SJCRH30 (cell line): ENCODE measurements at regions not wholly inside any gene's neighbourhood (a gene's known extent, or its start where the extent isn't known, plus 50 kb on each side); places are given as distances from the start of the nearest gene placed in this dataset.
"Not testable (repeated sequence)": the region's sequence is repeated elsewhere in the genome, so short reads cannot be mapped to it uniquely, and the experiment has no call there.

Source experiments
- DNase-seq, 2 experiments: peaks; one replicate each; pipeline ENCODE4 v3.0.0-alpha.2; 2015 to 2020
- H3K27ac ChIP-seq: fragments of 250-450 bp; sonication (Bioruptor Pico); 2 replicates; pipeline ENCODE4 v1.5.1; 2020; ENCODE audit warnings: mild to moderate bottlenecking, moderate library complexity
- H3K27me3 ChIP-seq: fragments of 250-450 bp; sonication (Bioruptor Pico); 2 replicates; pipeline ENCODE4 v1.5.1; 2020; ENCODE audit warnings: mild to moderate bottlenecking, moderate library complexity
- H3K36me3 ChIP-seq: fragments of 250-450 bp; sonication (Bioruptor Pico); 2 replicates; pipeline ENCODE4 v1.5.1; 2020; ENCODE audit warnings: mild to moderate bottlenecking, moderate library complexity
- H3K4me1 ChIP-seq: fragments of 250-450 bp; sonication (Bioruptor Pico); 2 replicates; pipeline ENCODE4 v1.5.1; 2020; ENCODE audit warnings: mild to moderate bottlenecking, moderate library complexity
- H3K4me3 ChIP-seq: fragments of 250-450 bp; sonication (Bioruptor Pico); 2 replicates; pipeline ENCODE4 v1.5.1; 2020; ENCODE audit warnings: mild to moderate bottlenecking, moderate library complexity
- H3K9me3 ChIP-seq: fragments of 250-450 bp; sonication (Bioruptor Pico); replicated peaks from 2 replicates; pipeline ENCODE4 v1.5.1; 2020; ENCODE audit warnings: mild to moderate bottlenecking, moderate library complexity

DNA sequence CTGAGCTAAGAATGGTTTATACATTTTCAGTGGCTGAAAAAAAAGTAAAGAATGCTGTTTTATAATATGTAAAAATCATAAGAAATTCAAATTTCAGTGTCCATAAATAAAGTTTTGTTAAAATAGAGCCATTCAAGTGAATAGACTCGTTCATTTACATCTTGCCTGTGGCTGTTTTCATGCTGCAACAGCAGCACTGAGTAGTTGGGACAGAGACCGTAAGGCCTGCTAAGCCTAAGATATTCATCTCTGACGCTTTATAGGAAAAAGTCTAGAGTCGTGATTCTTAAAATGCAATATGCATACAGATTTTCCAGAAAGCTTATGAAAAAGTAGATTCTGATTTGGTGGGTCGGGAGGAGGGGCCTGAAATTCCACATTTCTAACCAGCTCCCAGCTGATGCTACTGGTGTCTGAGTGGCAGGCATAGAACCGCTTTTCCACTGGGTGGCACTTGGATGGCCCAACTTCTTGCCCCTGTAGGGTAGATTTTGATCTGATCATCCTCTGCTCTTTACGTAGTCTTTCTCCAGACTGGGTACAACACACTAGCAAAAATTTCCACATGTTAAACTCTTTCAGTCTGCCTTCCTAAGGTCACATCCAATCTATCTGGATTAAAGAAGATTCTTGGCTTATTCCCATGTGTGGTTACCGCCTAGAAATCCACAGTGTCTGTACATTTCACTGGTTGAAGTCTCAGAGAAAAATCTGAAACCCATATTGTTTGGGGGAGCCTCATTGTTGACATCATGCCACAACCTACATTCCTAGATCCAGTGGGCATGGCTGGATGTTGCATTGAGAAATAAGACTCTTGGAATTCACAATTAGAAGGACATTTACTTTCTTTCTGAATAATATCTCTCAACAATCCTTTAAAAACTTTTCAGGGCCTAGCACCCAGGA lies 151.2 kb downstream of the C12orf75 start:
- Histone ChIP-seq H3K36me3 (no peaks in the 10 kb centered on the region), H3K4me1 (no peaks in the 10 kb centered on the region), H3K4me3 (no peak overlapping the region), H3K9me3 (no peaks in the 10 kb centered on the region), H3K27me3 (no peaks in the 10 kb centered on the region), H3K27ac (no peak overlapping the region)
- DNase-seq: no peak

GRCh38 chr12:105482951-105483350 lies 152.5 kb downstream of the C12orf75 start:
- no peaks in the 10 kb centered on the region for H3K4me1 ChIP-seq
- no peak for DNase-seq
- H3K27ac ChIP-seq: no peak overlapping the region
- H3K36me3 ChIP-seq: no peaks in the 10 kb centered on the region
- H3K27me3 ChIP-seq: no peaks in the 10 kb centered on the region
- H3K9me3 ChIP-seq: no peaks in the 10 kb centered on the region
- H3K4me3 ChIP-seq: no peak overlapping the region

DNA sequence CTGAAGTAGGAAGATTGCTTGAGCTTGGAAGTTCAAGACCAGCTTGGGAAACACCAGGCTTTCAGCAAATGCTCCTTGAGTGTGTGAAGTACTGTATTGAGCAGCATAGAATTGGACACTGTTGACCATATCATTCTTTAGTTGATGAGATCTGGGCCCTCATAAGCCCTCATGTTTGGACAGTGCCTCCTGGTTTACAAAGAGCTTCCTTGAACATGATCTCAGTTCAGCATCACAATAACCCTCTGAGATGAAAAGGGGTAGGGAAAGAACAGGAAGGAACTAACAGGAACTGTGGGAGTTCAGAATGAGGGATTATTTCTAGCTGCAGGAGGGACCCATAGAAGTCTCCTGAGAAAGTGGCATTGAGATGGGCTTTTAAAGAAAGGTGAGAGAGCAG lies 153.2 kb downstream of the C12orf75 start:
- H3K27me3 ChIP-seq: no peaks in the 10 kb centered on the region
- H3K4me1 ChIP-seq: no peaks in the 10 kb centered on the region
- no peak for DNase-seq
- H3K9me3 ChIP-seq: no peaks in the 10 kb centered on the region
- H3K27ac ChIP-seq: no peak overlapping the region
- H3K4me3 ChIP-seq: no peak overlapping the region
- H3K36me3 ChIP-seq: no peaks in the 10 kb centered on the region

DNA sequence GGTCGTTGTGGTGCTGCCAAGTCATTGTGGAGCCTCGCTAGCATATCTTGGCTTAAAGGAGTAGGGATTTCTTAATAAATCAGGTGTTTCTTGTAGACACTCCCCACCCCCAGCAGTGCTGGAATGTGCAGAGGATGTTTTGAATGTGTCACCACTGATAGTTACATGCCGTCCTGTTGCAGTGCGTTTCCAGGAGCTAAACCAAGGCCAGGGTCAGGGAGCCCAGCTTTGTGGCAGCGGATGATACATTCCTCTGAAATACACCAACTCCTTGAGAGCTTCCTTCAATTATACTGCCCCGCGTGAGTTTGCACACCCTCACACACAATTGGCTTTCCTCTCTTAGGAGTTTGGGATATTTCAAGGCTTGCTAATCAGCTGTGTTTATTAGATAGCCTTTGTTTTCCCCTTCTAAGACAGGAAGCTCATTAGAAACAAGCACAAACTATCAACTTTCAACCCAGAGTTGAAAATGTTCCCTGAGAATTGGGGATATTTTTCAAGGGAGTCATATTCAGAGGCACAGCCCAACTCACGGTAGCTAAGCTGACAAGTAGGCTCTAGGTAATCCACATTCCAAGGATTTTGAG lies 154.9 kb downstream of the C12orf75 start:
- Histone ChIP-seq H3K9me3 (no peaks in the 10 kb centered on the region), H3K36me3 (no peaks in the 10 kb centered on the region), H3K4me1 (no peaks in the 10 kb centered on the region), H3K27ac (no peak overlapping the region), H3K27me3 (no peaks in the 10 kb centered on the region), H3K4me3 (no peak overlapping the region)
- DNase-seq: no peak

GRCh38 chr12:105485921-105486320 lies 155.4 kb downstream of the C12orf75 start:
- Histone ChIP-seq H3K4me1 (no peaks in the 10 kb centered on the region), H3K36me3 (no peaks in the 10 kb centered on the region), H3K4me3 (no peak overlapping the region), H3K27me3 (no peaks in the 10 kb centered on the region), H3K9me3 (no peaks in the 10 kb centered on the region), H3K27ac (no peak overlapping the region)
- no peak for DNase-seq

- DNase-seq: no peak
These were observed 157.5 kb downstream of the C12orf75 start for GRCh38 chr12:105487963-105488362.

DNA sequence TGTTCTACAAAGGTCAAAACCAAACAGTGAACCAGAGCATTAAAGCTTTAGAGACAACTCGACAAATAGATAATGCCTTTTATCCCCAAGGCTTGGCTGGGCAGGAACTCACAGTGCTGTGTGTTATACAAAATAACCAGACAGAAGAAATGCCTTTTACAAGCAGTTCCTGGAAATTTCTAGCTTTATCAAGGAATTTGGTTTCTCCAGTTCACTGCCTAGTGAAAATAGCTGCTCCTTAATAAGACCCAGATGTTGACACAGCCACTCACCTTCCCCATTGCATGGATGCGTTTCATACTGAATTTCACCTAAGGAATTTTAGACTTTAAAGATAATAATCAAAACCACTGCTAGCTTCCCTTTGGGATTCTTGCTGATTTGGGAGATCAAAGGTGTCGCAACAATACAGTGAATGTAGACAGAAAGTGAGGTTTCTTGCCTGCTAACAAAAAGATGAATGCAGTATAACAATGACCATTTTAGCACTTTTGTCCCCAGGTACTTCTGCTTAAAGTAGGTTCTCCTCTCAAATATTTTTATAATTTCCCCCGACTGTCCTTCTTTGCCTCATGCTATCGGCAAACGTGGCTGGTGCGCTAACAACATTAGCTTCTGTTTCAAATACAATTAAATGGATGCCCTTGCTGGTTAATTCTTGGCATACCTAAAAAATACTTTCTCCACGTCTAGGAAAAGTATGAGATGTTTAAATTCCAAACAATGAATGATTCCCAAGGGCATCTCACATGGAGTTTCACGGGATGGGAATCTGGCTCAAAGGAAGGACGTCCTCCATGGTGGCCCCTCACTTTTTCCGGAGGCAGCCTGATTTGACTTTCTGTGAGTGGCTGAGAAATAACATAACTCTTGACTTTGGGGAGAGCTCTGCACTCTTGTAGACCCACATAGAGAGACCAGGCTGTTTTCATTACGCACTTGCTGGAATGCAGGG lies 162.4 kb downstream of the C12orf75 start:
- no peak for DNase-seq

More at GRCh38 chr12:105487963-105488362, 157.5 kb downstream of the C12orf75 start:
- Histone ChIP-seq H3K4me1 (no peaks in the 10 kb centered on the region), H3K27me3 (no peaks in the 10 kb centered on the region), H3K4me3 (no peak overlapping the region), H3K27ac (no peak overlapping the region), H3K9me3 (no peaks in the 10 kb centered on the region), H3K36me3 (no peaks in the 10 kb centered on the region)

DNA sequence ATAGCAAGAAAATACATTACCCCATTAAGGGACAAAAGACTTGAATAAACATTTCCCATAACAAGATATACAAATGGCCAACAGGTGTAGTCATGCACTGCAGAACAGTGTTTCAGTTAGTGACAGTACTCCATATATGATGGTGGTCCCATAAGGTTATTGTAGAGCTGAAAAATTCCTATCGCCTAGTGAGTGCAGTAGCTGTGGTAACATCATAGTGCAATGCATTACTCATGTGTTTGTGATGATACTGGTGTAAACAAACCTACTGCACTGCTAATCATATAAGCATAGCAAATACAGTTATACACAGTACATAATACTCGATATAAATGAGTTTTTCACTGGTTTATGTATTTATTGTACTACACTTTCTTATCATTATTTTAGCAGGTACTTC lies 168.7 kb downstream of the C12orf75 start:
- no peaks in the 10 kb centered on the region for H3K4me1 ChIP-seq
- no peaks in the 10 kb centered on the region for H3K27me3 ChIP-seq
- DNase-seq: no peak
- H3K4me3 ChIP-seq: no peak overlapping the region
- H3K9me3 ChIP-seq: no peaks in the 10 kb centered on the region
- no peaks in the 10 kb centered on the region for H3K36me3 ChIP-seq
- H3K27ac ChIP-seq: no peak overlapping the region

More for the DNA sequence above, 162.4 kb downstream of the C12orf75 start:
- Histone ChIP-seq H3K4me3 (no peak overlapping the region), H3K4me1 (no peaks in the 10 kb centered on the region), H3K27ac (no peak overlapping the region), H3K27me3 (no peaks in the 10 kb centered on the region), H3K36me3 (no peaks in the 10 kb centered on the region), H3K9me3 (no peaks in the 10 kb centered on the region)

DNA sequence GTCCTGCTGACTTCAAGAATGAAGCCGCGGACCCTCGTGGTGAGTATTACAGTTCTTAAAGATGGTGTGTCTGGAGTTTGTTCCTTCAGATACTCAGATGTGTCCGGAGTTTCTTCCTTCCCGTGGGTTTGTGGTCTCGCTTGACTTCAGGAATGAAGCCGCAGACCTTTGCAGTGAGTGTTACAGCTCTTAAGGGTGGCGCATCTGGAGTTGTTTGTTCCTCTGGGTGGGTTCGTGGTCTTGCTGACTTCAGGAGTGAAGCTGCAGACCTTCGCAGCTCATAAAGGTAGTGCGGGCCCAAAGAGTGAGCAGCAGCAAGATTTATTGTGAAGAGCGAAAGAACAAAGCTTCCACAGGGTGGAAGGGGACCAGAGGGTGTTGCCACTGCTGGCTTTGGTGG lies 170.2 kb downstream of the C12orf75 start:
- not testable (repeated sequence) for DNase-seq, H3K27me3 ChIP-seq, H3K4me3 ChIP-seq, H3K27ac ChIP-seq, H3K4me1 ChIP-seq, H3K9me3 ChIP-seq, H3K36me3 ChIP-seq

GRCh38 chr12:105502426-105502930 lies 172.0 kb downstream of the C12orf75 start:
- no peaks in the 10 kb centered on the region for H3K4me1 ChIP-seq
- H3K27ac ChIP-seq: no peak overlapping the region
- no peak for DNase-seq
- H3K27me3 ChIP-seq: no peaks in the 10 kb centered on the region
- H3K9me3 ChIP-seq: no peaks in the 10 kb centered on the region
- H3K4me3 ChIP-seq: no peak overlapping the region
- no peaks in the 10 kb centered on the region for H3K36me3 ChIP-seq

DNA sequence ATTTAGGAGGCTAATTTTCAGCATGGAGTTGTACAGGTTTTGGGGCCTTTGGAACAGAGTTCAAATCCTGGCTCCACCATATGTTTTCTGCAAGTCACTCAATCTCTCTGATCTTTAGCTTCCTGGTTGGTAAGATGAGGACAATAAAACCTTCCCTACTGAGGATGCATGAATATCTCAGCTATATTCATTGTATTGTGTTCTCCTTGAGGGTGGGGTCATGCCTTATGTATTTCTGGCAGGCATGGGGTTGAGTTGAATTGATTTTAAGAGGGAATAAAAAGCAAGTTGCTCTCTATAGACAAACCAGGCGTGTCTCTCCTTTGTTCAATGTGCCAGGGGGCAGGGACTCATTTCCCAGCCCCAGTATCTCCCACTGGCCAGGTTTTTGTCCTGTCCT lies 173.1 kb downstream of the C12orf75 start:
- H3K36me3 ChIP-seq: no peaks in the 10 kb centered on the region

DNA sequence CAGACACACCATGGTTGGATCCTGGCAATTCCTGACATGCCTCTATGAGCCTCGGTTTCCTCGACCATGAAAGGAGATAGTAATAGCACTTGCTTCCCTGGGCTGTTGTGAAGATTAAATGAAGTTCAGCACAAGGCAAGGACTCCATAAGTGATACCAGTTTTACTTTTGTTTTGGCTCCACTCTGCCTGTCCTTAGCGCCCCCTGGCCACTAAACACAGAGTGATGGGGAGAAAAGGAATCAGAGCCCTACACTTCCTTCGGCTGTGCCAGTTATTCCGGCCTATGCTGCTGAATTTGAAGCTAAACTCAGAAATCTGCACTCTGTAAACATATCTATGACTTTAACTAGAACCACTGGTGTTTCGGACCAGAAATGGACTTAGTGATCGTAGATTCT lies 173.8 kb downstream of the C12orf75 start:
- H3K27me3 ChIP-seq: no peaks in the 10 kb centered on the region
- no peaks in the 10 kb centered on the region for H3K9me3 ChIP-seq
- no peak overlapping the region for H3K27ac ChIP-seq
- peak in 1 of 2 experiments; percentile 3 for DNase-seq
- no peaks in the 10 kb centered on the region for H3K4me1 ChIP-seq
- no peaks in the 10 kb centered on the region for H3K36me3 ChIP-seq
- H3K4me3 ChIP-seq: no peak overlapping the region

More for the DNA sequence above, 173.1 kb downstream of the C12orf75 start:
- no peaks in the 10 kb centered on the region for H3K27me3 ChIP-seq
- H3K27ac ChIP-seq: no peak overlapping the region
- DNase-seq: no peak
- H3K4me3 ChIP-seq: no peak overlapping the region
- H3K4me1 ChIP-seq: no peaks in the 10 kb centered on the region
- no peaks in the 10 kb centered on the region for H3K9me3 ChIP-seq

DNA sequence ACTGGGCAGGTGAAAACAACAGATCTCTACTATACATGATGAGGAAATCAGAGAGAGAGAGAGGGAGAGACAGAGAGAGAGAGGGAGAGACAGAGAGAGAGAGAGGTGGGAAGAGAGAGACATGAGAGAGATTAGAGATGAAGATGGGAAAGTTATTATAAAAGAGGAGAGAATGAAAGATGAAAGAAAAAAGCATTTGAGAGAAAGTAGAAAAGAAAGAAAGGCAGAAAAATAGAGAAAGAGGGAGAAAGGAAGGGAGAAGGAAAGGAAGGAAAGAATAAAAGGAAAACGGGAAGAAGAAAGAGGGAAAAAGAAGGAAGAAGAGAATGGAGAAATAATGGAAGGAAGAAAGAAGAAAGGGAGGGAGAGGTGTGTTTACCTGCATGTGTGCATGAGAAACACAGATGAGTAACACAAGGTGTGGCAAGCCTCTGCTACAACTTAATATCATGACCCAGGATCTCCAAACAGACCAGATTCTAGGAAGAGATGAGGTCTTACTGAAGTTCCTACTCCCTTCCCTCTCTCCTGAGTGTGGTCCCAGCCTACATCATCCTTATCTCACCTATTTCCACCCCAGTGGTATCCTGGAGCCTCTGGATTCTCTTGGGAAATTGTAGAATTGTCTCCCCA lies 176.3 kb downstream of the C12orf75 start:
- no peaks in the 10 kb centered on the region for H3K4me1 ChIP-seq
- no peaks in the 10 kb centered on the region for H3K9me3 ChIP-seq
- no peaks in the 10 kb centered on the region for H3K27me3 ChIP-seq
- H3K4me3 ChIP-seq: no peak overlapping the region
- H3K36me3 ChIP-seq: no peaks in the 10 kb centered on the region
- no peak overlapping the region for H3K27ac ChIP-seq
- DNase-seq: no peak

DNA sequence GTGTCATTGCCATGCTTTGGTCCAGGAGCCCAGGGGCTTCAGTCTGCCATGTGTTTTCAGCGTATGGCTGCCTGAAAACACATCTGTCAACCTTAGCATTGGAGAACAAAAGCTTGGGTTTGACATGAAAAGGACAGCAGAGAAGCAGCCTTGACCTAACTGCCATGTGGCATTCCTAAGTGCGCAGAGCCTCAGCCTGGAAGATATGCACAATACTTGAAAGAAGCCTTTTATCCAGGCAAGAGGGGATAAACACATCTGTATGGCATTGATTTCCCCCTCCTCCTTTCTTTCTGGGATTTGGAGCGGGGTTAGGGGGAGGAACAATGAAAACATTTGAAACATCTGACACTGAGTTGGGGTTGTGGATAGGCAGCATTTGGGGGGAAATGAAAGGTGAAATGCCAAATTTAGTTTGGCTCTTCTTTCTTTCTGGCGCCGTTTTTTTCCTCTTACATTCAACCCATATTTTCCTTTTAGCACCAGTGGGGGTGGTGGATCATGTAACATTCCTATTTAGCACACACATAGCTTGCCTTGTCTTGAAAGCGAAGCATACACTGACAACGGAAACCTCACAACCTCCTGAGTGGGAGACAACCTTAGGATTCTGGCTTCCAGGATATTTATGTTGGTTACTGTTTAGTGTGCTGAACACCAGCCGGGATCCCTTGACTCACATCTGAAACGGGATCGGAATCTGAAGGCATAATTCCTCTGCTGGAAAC lies 177.0 kb downstream of the C12orf75 start:
- H3K36me3 ChIP-seq: no peaks in the 10 kb centered on the region
- H3K9me3 ChIP-seq: no peaks in the 10 kb centered on the region
- no peaks in the 10 kb centered on the region for H3K27me3 ChIP-seq
- no peak overlapping the region for H3K4me3 ChIP-seq
- no peak for DNase-seq
- H3K4me1 ChIP-seq: no peaks in the 10 kb centered on the region
- H3K27ac ChIP-seq: no peak overlapping the region
